Dedifferentiated amniotic fluid mesenchymal stem cell (primary cell): ENCODE measurements at regions not wholly inside any gene's neighbourhood (a gene's known extent, or its start where the extent isn't known, plus 50 kb on each side); places are given as distances from the start of the nearest gene placed in this dataset.

Source experiments
- DNase-seq: peaks from one replicate; pipeline ENCODE4 v3.0.0-alpha.2; 2016; ENCODE audit errors: extremely low spot score

- no peak for DNase-seq
Observed at GRCh38 chrX:5829469-5829868, 399.2 kb downstream of the NLGN4X start.

GRCh38 chrX:5829060-5829459 lies 399.6 kb downstream of the NLGN4X start:
- DNase-seq = no peak

DNA sequence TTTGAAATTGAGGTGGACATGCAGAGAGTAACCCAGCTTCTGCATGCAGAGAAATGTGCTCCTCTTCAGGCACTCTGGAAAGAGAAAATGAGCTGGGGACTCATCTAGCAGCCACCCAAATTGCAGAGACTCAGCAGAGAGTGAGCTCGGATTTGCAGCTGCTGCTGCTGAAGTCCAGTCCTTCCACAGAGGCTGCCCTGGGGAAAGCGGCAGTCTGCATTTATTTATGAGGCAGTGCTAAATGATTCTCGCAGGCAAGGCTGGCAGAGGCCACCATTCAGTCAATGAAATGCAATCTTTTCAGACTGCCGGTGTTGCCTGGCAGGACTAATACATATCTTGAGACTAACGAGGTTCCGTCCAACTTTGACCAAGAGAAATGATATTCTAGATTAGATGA lies 404.8 kb downstream of the NLGN4X start:
- DNase-seq = no peak

GRCh38 chrX:5810636-5811035 lies 418.0 kb downstream of the NLGN4X start:
- no peak for DNase-seq

GRCh38 chrX:5807181-5807580 lies 421.5 kb downstream of the NLGN4X start:
- DNase-seq = no peak

DNA sequence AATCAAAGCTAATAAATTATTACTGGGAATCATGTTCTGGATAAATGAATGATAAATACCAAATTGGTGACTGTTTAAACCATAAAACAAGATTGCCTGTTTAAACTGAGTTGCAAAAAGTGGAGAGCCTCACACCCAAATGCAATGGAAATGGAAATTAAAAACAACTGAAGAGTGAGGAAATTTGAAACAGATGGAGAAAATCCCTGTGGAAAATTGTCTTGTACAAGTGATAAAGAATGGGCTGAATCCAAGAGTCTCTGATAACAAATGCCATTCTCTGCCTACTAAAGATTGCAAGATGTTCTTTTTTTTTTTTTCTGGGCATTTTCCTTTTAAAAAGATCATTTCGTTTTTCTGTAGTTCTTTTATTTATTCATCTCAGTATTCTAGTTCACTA lies 426.3 kb downstream of the NLGN4X start:
- no peak for DNase-seq

GRCh38 chrX:5791721-5792120 lies 436.9 kb downstream of the NLGN4X start:
- DNase-seq = no peak

- DNase-seq = no peak
Observed at GRCh38 chrX:5788910-5789309, 439.8 kb downstream of the NLGN4X start.

DNA sequence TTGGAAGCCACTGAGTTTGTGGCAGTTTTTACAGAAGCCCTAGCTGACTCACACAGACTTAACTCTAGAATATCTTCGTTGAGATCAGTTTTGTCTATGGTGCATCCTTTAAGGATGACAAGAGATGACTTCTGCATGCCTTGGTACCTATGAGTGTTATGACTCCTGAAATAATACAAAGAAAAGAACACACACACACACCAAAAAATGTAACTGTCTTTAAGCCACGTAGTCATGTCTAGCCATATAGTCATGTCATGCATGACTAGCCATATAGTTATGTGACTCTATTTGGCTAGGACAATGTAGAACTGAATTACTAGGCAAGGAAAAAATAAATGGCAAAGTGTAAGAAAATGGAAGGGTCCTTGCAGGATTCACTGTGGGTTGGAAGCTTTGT lies 447.8 kb downstream of the NLGN4X start:
- no peak for DNase-seq

DNA sequence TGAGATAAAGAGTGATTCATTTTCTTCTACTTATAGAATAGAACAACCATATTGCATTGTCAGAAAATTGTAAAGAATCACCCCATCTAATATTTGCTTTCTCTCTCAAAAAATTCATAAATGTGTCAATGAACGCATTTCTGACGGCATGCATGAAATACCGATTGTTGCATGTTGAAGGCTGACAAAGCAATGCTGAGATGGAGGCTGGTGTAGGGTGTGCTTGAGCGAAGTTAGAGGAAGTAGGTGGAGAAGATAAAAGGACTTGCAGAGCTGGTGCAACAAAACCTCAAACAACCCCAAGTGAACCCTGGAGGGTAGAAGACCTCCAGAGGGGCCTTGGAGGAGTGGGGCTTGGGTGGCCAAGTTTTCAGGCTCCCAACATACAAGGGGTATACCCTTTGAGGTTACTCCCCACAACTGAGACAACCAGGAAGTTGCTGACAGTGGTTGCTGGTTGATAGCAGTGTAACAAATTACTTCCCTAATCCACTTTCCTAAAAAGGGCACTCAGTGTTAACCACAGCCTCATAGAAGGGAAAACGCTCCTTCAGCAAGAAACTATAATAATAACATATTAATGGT lies 452.7 kb downstream of the NLGN4X start:
- DNase-seq = no peak

DNA sequence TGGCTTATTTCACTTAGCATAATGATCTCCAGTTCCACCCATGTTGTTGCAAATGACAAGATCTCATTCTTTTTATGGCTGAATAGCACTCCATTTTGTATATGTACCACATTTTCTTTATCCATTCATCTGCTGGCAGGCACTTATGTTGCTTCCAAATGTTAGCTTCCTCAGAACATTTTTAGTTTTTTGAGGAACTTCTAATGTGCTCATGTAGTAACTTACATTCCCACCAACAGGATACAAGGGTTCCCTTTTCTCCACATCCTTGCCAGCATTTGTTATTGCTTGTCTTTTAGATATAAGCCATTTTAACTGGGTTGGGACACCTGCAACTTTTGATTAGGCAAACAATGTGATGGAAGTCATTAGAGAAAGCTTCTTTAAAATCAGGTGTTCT lies 454.2 kb downstream of the NLGN4X start:
- no peak for DNase-seq

GRCh38 chrX:5771441-5771840 lies 457.2 kb downstream of the NLGN4X start:
- no peak for DNase-seq

DNA sequence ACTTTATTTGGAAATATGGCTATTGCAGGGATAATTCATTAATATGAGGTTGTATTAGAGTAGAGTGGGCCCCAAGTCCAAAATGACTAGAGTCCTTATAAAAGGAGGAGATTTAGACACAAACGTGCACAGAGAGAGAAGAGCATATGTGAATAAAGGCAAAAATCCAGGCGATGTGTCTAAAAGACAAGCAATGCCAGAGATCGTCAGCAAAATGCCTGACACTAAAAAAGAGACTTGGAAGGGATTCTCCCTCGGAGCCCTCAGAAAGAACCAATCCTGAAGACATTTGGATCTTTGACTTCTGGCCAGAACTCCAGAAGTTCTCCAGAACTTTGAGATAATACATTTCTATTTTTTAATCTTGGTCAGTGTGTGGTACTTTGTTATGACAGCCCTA lies 472.1 kb downstream of the NLGN4X start:
- no peak for DNase-seq

DNA sequence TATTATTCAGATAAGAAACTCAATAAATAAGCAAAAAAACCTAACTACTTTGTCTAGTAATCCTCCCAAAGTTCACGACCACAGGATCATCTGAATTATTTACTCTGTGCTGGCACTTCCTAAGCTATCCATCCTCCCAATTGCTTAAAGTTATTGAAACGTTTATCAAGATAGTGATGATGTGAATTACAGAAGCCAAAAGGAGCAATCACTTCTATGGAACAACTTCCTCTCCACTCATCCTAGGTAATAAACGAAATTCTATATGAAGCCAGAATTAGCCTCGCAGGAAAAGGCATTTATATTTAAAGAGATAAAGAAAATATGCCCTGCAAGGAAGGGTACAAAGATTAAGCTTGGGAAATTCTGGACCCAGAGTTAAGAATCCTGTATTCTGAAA lies 475.4 kb downstream of the NLGN4X start:
- DNase-seq = no peak

GRCh38 chrX:5752831-5753230 lies 475.8 kb downstream of the NLGN4X start:
- DNase-seq = no peak

DNA sequence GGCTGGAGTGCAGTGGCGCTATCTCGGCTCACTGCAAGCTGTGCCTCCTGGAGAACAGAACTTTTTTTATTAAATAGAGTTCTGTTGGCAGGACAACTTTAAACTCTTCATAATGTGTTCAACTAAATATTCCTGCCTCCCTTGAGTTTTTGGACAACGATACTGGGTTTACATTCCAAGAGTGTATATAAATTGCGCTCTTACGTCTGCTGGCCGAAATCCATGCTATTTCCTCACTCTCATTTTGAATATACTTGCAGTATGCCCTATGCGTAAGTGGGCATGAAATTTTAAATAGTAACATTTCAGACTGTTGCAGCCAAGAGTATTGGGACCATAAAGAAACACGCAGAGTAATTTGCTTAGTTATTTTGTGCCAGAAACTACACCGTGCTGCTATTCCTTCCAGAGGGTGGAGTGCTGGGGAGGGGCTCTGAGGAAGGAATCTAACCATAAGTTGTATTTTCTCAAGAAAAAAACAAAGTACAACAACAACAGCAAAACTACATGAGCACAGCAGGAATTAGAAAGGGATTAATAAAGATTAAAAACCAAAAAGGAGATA lies 480.0 kb downstream of the NLGN4X start:
- DNase-seq = no peak

DNA sequence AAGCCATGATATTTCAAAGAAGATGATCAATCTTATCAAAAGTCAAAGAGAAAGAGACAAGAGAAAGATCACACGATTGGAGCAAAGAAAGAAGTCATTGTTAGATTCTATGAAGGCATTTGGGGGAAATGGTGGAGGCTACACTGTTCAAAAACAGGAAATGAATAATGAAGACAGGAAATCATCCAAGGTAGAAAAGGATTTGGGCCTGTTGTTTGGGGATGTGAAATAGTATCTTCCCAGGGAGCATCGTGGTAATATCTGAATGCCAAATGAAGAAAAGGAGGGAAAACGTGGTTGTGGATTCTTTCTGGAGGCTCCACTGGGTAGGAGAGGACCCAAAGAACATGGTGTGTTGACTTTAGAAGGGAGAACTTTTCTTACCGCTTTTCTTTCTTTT lies 482.4 kb downstream of the NLGN4X start:
- DNase-seq = no peak

- DNase-seq = no peak
Observed at GRCh38 chrX:5733501-5733900, 495.2 kb downstream of the NLGN4X start.

- no peak for DNase-seq
Observed at GRCh38 chrX:5730556-5730955, 498.1 kb downstream of the NLGN4X start.

GRCh38 chrX:5726224-5726623 lies 502.4 kb downstream of the NLGN4X start:
- DNase-seq = no peak

- no peak for DNase-seq
Observed at GRCh38 chrX:5724123-5724522, 504.5 kb downstream of the NLGN4X start.

GRCh38 chrX:5718651-5719050 lies 510.0 kb downstream of the NLGN4X start:
- DNase-seq = no peak

DNA sequence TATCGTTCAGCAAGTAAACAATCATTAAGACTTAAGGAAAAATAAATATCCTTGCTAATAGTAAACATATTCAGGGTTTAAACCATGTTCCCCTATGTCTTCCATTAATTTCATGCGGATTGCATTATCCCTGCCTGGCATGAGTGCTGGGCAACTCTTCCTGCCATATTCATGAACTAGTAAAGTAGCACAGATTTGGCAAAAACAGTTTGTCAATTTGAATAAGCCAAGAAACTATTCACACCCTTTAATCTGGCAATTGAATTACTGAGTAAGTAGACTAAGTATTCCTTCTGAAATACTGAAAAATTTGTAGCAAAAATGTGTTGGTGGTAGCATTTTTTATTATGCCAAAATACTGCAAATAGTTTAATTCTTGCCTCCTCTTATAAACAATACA lies 512.0 kb downstream of the NLGN4X start:
- no peak for DNase-seq

DNA sequence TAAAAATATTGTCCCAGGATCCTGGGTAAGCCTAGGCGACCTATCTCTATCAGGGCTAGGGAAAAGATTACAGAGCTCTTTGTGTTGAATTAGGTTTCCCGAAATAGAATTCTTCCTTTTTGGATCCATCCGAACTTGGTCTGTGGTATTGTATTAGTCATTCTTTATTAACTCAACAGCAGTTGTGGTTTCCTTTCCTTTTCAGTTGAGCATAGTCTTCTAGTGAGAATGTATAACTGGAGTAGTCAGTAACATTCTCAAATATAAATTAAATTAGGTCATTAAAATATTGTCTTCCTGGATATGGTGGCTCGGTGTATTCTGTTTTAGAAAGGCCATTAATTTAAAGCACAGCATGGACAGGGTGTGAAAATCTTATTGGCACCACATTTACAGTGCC lies 520.4 kb downstream of the NLGN4X start:
- DNase-seq = no peak
